ENCODE measurements at regions not wholly inside any gene's neighbourhood (a gene's known extent, or its start where the extent isn't known, plus 50 kb on each side); places are given as distances from the start of the nearest gene placed in this dataset.
"Not testable (repeated sequence)": the region's sequence is repeated elsewhere in the genome, so short reads cannot be mapped to it uniquely, and the experiment has no call there.

- DNase-seq (ENCODE audit: low read depth in 2 of 3, low spot score in 2 of 3): no peak
Measured at GRCh38 chr20:48448666-48449600, 378.9 kb downstream of the PREX1 start.

- no peak for DNase-seq (ENCODE audit: low read depth in 2 of 3, low spot score in 2 of 3)
Measured at GRCh38 chr20:48447456-48447855, 380.3 kb downstream of the PREX1 start.

GRCh38 chr20:48445827-48446226 lies 382.0 kb downstream of the PREX1 start:
- DNase-seq (ENCODE audit: low read depth in 2 of 3, low spot score in 2 of 3): no peak

- no peak for DNase-seq (ENCODE audit: low read depth in 2 of 3, low spot score in 2 of 3)
Measured at GRCh38 chr20:48444249-48444648, 383.6 kb downstream of the PREX1 start.

DNA sequence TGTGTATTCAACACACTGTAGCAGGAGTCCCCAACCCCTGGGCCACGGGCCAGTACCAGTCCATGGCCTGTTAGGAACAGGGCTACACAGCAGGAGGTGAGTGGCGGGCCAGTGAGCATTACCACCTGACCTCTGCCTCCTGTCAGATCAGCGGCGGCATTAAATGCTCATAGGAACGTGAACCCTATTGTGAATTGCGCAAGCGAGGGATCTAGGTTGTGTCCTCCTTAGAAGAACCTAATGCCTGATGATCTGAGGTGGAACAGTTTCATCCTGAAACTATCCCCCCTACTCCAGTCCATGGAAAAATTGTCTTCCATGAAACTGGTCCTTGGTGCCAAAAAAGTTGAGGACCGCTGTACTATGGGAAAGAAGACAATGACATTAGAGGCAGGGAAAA lies 386.9 kb downstream of the PREX1 start:
- DNase-seq (ENCODE audit: low read depth in 2 of 3, low spot score in 2 of 3): no peak

GRCh38 chr20:48440261-48440660 lies 387.5 kb downstream of the PREX1 start:
- not testable (repeated sequence) for DNase-seq (ENCODE audit: low read depth in 2 of 3, low spot score in 2 of 3)

- no peak for DNase-seq (ENCODE audit: low read depth in 2 of 3, low spot score in 2 of 3)
Measured at GRCh38 chr20:48437146-48437545, 390.7 kb downstream of the PREX1 start.

- not testable (repeated sequence) for DNase-seq (ENCODE audit: low read depth in 2 of 3, low spot score in 2 of 3)
Measured at GRCh38 chr20:48436609-48437008, 391.2 kb downstream of the PREX1 start.

DNA sequence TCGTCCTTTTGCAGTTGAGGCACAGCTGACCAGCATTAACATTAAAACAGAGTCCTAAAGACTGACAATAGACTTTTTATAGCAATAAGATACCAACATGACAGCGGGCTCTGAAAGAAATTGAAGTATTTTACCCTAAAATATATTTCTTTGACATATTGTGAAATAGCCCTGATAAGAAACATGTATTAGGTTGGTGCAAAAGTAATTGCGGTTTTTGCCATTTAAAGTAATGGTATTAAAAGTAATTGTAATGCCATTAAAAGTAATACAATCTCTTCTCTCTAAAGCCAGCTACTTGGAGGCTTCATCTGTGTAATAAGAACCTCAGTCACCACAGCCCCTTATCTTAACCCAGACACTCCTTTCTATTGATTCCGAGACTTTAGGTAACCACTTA lies 394.6 kb downstream of the PREX1 start:
- no peak for DNase-seq (ENCODE audit: low read depth in 2 of 3, low spot score in 2 of 3)

DNA sequence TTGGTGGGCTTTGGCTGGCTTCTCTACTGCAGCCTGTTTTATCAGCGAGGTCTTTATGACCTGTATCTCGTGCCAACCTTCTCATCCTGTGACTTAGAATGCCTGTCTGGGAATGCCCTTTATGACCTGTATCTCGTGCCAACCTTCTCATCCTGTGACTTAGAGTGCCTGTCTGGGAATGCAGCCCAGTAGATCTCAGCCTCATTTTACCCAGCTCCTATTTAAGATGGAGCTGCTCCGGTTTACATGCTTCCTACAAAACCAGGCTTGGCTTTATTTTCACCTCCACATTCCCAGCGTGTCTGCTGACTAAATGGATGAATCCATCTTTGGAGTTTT lies 395.3 kb downstream of the PREX1 start:
- no peak for DNase-seq (ENCODE audit: low read depth in 2 of 3, low spot score in 2 of 3)

- DNase-seq (ENCODE audit: low read depth in 2 of 3, low spot score in 2 of 3): no peak
Measured at GRCh38 chr20:48431653-48432493, 395.9 kb downstream of the PREX1 start.

DNA sequence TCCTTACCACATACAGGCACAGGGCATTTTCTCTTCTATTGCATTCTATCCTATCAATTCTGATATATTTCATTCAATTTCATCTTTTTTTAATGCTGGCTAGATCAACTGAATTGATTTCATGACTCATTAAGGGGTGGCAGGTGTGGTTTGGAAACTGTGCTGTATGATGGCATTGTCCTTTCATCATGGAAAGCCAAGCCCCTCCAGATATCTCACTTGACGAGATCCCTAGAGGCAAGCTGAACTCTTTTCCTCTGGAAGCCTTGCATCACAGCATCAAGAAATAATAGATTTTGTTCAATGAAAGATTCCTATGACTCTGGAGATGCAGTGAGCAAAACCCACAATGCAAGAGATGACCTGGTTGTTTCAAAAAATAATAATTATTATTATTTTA lies 401.2 kb downstream of the PREX1 start:
- DNase-seq (ENCODE audit: low read depth in 2 of 3, low spot score in 2 of 3): no peak

DNA sequence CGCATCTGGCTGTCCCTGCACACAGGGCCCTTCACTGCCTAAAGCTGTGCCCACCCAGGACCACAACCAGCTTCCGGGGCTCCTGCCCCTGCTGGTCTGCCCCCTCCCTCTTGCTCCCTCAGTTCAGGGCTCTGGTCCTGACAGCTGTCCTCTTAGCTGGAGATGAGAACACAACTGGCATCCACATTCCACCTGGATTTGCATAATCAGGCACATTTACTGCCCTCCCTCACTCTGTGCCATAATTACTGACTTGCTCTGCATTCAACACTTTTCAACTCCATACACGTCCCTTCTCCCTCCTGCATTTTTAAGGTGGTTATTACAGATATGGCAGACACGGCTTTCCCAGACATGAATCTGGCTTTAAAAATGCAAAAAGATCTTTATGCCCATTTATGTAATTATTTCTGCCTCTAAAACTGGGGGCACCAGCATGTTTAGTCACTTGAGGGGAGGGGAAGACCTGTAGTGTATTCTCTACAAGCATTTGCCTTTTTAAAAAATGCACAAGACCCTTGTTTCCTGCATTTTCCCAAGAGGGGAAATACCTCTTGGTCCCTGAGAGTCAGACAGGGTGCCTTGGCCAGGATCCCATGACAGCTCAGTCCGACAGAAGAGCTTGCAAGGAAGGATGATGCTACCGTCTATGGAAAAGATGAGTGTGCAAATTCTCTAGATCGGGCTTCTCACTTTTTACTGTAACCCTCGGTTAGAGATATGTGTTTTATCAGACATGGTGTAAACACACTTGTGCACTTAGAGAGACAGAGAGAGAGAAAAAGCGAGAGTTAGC lies 401.8 kb downstream of the PREX1 start:
- DNase-seq (ENCODE audit: low read depth in 2 of 3, low spot score in 2 of 3): no peak

- DNase-seq (ENCODE audit: low read depth in 2 of 3, low spot score in 2 of 3): no peak
Measured at GRCh38 chr20:48425321-48425720, 402.5 kb downstream of the PREX1 start.

GRCh38 chr20:48422242-48422960 lies 405.4 kb downstream of the PREX1 start:
- DNase-seq (ENCODE audit: low read depth in 2 of 3, low spot score in 2 of 3): no peak

- DNase-seq (ENCODE audit: low read depth in 2 of 3, low spot score in 2 of 3): no peak
Measured at GRCh38 chr20:48421547-48421946, 406.3 kb downstream of the PREX1 start.

GRCh38 chr20:48420176-48420575 lies 407.6 kb downstream of the PREX1 start:
- DNase-seq (ENCODE audit: low read depth in 2 of 3, low spot score in 2 of 3): no peak

GRCh38 chr20:48419173-48419572 lies 408.6 kb downstream of the PREX1 start:
- no peak for DNase-seq (ENCODE audit: low read depth in 2 of 3, low spot score in 2 of 3)

- DNase-seq (ENCODE audit: low read depth in 2 of 3, low spot score in 2 of 3): no peak
Measured at GRCh38 chr20:48416002-48416401, 411.8 kb downstream of the PREX1 start.

- no peak for DNase-seq (ENCODE audit: low read depth in 2 of 3, low spot score in 2 of 3)
Measured at GRCh38 chr20:48414786-48415185, 413.0 kb downstream of the PREX1 start.

Measured in hematopoietic multipotent progenitor cell (in vitro differentiated cells).